GM12873 (cell line): ENCODE measurements at regions not wholly inside any gene's neighbourhood (a gene's known extent, or its start where the extent isn't known, plus 50 kb on each side); places are given as distances from the start of the nearest gene placed in this dataset.

Experiments
- CTCF ChIP-seq: IDR thresholded peaks from 2 replicates; pipeline ENCODE4 v1.5.1; 2012; ENCODE audit warnings: low read depth, mild to moderate bottlenecking, moderate library complexity, low read length, control low read depth; ENCODE audit not compliant: insufficient read depth; ENCODE audit errors: missing control alignments

GRCh38 chr15:69719527-69720240, 267.1 kb downstream of the RPLP1 start:
- TF ChIP-seq CTCF, result no peak

GRCh38 chr15:69720536-69720935, 267.9 kb downstream of the RPLP1 start:
- no peak for TF ChIP-seq CTCF

- TF ChIP-seq CTCF, result no peak
Observed at GRCh38 chr15:69722924-69723323, 270.3 kb downstream of the RPLP1 start.

GRCh38 chr15:69723404-69724096, 270.9 kb downstream of the RPLP1 start:
- peak; percentile 38 for TF ChIP-seq CTCF

- TF ChIP-seq CTCF, result no peak
Observed at GRCh38 chr15:69724333-69724732, 271.7 kb downstream of the RPLP1 start.

- TF ChIP-seq CTCF, result no peak
Observed at GRCh38 chr15:69725275-69725674, 272.7 kb downstream of the RPLP1 start.

GRCh38 chr15:69725957-69726356, 273.3 kb downstream of the RPLP1 start:
- TF ChIP-seq CTCF, result no peak
